Upper lobe of left lung (tissue), 6 donors: ENCODE measurements at regions not wholly inside any gene's neighbourhood (a gene's known extent, or its start where the extent isn't known, plus 50 kb on each side); places are given as distances from the start of the nearest gene placed in this dataset.
A peak's percentile ranks its signal among the peaks of the same experiment; 100 is the strongest.

Source experiments
- ATAC-seq, 2 donors: fragments of 200-7000 bp; cut with Tn5 transposase; one replicate each; pipeline ENCODE4 v1.9.1; 2022; ENCODE audit warnings: mild to moderate bottlenecking in 2 of 2, moderate library complexity in 2 of 2; ENCODE audit not compliant: low FRiP score in 2 of 2
- DNase-seq, 2 donors: peaks; one replicate each; pipeline ENCODE4 v3.0.0-alpha.2; 2019 to 2020
- H3K27ac ChIP-seq, 4 donors: fragments of 200-600 bp; sonication (generic); one replicate each; pipeline ENCODE4 v1.5.1; 2016 to 2019
- H3K27me3 ChIP-seq, 4 donors: fragments of 200-600 bp; sonication (generic); one replicate each; pipeline ENCODE4 v1.5.1; 2017 to 2019
- H3K36me3 ChIP-seq, 4 donors: fragments of 200-600 bp; sonication (generic); one replicate each; pipeline ENCODE4 v1.5.1; 2016 to 2019
- H3K4me1 ChIP-seq, 4 donors: fragments of 200-600 bp; sonication (generic); one replicate each; pipeline ENCODE4 v1.5.1; 2018 to 2019
- H3K4me3 ChIP-seq, 4 donors: fragments of 200-600 bp; sonication (generic); one replicate each; pipeline ENCODE4 v1.5.1; 2017 to 2019; ENCODE audit warnings: mild to moderate bottlenecking in 2 of 4, moderate library complexity in 1 of 4
- H3K9me3 ChIP-seq, 4 donors: fragments of 200-600 bp; sonication (generic); one replicate each; pipeline ENCODE4 v1.5.1; 2018 to 2019
- CTCF ChIP-seq, 6 experiments: fragments of 450-650 bp in 4 of 6; fragments of 200-600 bp in 2 of 6; sonication (generic) in 2 of 6; IDR thresholded peaks; one replicate each; pipeline ENCODE4 v1.5.1; 2016 to 2019; ENCODE audit warnings: antibody characterized with exemption in 6 of 6
- EP300 ChIP-seq, 4 donors: sonication (generic); formaldehyde crosslinking; IDR thresholded peaks; one replicate each; pipeline ENCODE4 v1.5.1; 2017; ENCODE audit warnings: antibody characterized with exemption in 4 of 4, control low read depth in 2 of 4
- POLR2A ChIP-seq, 4 donors: fragments of 450-650 bp; IDR thresholded peaks; one replicate each; pipeline ENCODE4 v1.5.1; 2016 to 2017; ENCODE audit warnings: antibody characterized with exemption in 4 of 4, mild to moderate bottlenecking in 2 of 4
- POLR2AphosphoS5 ChIP-seq, 2 donors: sonication (generic); formaldehyde crosslinking; IDR thresholded peaks; one replicate each; pipeline ENCODE4 v1.5.1; 2017; ENCODE audit warnings: antibody characterized with exemption in 2 of 2
- WGBS, 2 donors: methylation state at CpG; one replicate each; pipeline ENCODE4 v1.1.5; 2017 to 2018; 5-methylcytosine and 5-hydroxymethylcytosine counted together
- donor health status: DM: no; HTN: no; CAD: no; lungs with moderate emphysema.
- donor health status: DM: no; HTN: yes; CAD: no; lungs with severe emphysema.

DNA sequence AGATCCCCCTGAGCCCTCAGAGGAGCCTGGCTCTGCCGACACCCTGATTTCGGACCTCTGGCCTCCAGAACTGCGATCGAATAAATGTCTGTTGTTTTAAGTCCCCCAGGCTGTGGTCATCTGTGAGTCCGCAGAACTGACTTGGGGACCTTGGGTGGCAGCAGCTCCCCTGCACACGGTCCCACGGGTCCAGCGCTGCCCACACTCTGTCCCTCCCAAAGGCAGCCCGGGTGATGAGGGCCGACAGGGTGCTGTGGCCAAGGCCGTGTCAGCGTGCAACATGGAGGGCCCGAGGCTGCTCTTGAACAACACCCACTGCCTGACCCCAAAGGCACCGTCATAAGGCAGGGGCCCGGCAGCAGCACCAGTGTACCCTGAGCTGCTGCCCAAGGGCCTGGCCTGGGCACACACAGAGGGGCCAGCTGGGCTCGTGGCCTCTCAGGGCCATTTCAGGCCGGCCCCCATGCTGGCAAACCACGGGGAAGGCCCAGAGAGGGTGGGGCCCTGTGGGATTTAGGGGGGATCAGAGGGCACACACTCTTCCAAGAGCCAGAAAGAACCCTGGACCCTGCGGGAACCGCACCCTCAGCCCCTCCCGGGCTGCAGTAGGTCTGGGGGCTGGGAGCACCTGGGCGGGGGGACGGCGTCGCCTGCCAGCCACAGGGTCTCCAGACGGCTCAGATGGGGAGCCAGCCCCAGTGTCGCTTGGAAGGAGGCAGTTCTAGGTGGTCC, 77.1 kb upstream of the PRR5 start:
- H3K4me3 ChIP-seq, result no peak overlapping the region
- H3K4me1 ChIP-seq, result peaks cover 0 to 12% (median 4%) of the 10 kb centered on the region in 4 donors
- H3K27me3 ChIP-seq, result peaks cover 0 to 14% (median 4%) of the 10 kb centered on the region in 4 donors
- no peaks in the 10 kb centered on the region for H3K36me3 ChIP-seq
- WGBS, 2 donors, result 76 to 88% methylated on average over 4 to 27 of the region's 27 CpGs
- H3K27ac ChIP-seq, result no peak overlapping the region
- ATAC-seq (no peak), DNase-seq (peak in 1 of 2 donors; percentile 69)
- no peaks in the 10 kb centered on the region for H3K9me3 ChIP-seq
- TF ChIP-seq CTCF (IDR thresholded peaks at IDR 0.05) (no peak), POLR2AphosphoS5 (IDR thresholded peaks at IDR 0.05) (no peak), POLR2A (IDR thresholded peaks at IDR 0.05) (no peak), EP300 (IDR thresholded peaks at IDR 0.05) (no peak)

DNA sequence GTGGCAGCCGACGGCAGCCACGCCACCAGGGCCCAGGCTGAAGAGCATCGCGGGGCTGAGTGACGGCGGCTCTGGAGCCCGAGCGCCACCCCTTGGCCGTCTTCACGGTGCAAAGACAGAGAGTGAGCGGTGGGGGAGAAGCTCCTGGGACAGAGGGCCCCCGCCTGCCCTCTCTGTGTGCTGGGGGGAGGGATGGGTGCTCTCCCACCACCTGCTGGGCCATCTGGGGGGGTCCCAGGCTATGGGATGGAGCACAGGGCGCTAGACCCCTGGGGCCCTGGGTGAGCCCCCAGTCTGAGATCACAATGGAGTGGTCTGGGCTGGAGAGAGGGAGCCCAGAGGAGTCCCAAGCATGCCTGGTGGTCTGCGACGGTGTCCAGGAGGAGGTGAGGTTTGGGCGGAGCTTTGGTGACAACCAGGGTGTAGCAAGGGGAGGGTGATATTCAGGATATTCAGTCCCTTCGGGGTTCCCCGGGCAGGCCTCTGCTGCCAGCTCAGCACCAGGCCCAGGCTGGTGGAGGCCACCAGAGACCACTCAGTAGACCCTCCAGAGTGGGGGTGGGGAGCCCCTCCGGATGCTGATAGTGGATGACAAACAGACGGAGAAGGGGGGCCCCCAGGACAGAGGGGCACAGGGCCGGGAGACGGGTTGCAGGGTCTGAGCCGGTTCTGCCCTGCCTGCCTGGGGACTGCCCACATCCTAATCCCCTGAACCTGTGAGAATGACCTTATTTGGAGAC, 78.1 kb upstream of the PRR5 start:
- H3K27me3 ChIP-seq, result peaks cover 0 to 15% (median 5%) of the 10 kb centered on the region in 4 donors
- no peak for ATAC-seq
- H3K4me1 ChIP-seq, result peaks cover 0 to 13% (median 5%) of the 10 kb centered on the region in 4 donors
- no peak overlapping the region for H3K27ac ChIP-seq
- DNase-seq, result no peak
- no peak for TF ChIP-seq EP300 (IDR thresholded peaks at IDR 0.05)
- no peak for TF ChIP-seq POLR2AphosphoS5 (IDR thresholded peaks at IDR 0.05)
- no peak for TF ChIP-seq POLR2A (IDR thresholded peaks at IDR 0.05)
- no peak for TF ChIP-seq CTCF (IDR thresholded peaks at IDR 0.05)
- H3K36me3 ChIP-seq, result no peaks in the 10 kb centered on the region
- H3K4me3 ChIP-seq, result no peak overlapping the region
- no peaks in the 10 kb centered on the region for H3K9me3 ChIP-seq
- 55 to 68% methylated on average over 11 to 24 of the region's 24 CpGs for WGBS, 2 donors

DNA sequence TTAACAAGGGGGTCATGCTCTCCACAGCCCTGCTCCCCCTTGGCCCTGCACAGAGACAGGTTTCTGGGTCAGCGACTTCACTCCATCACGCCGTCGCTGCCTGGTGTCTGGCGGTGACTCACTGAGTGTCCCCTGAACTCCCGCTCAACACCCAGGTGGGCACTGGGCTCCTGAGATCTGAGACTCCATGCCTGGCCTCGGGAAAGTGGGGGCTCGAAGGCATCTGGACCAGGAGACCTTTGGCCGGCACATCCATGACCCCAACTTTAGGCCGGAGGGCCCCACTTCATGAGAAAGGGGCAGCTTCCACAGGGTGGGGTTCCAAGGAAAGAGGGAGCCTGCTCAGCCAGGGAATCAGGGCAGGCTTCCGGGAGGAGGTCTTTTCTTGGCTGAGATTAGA, 79.3 kb upstream of the PRR5 start:
- no peak for DNase-seq
- 79 to 83% methylated on average over 10 to 11 of the region's 11 CpGs for WGBS, 2 donors
- no peak for ATAC-seq

DNA sequence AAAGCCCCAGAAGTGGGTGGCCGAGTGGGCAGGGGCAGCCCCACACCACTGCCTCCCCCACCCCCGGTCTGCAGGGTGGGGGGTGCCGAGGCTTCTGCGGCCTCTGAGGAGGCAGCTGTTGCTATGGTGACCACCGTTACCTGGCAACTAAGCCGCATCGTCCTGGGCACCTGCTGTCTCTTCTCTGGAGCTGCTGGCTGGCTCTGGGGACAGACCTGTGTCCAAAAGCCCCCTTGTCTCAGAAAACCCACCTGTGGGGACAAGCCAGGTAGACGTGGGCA, 79.9 kb upstream of the PRR5 start:
- Histone ChIP-seq H3K27me3 (peaks cover 0 to 15% (median 5%) of the 10 kb centered on the region in 4 donors), H3K4me3 (no peak overlapping the region), H3K36me3 (no peaks in the 10 kb centered on the region), H3K9me3 (no peaks in the 10 kb centered on the region), H3K4me1 (peaks cover 0 to 13% (median 5%) of the 10 kb centered on the region in 4 donors), H3K27ac (no peak overlapping the region)
- 45 to 50% methylated on average over 2 to 8 of the region's 8 CpGs for WGBS, 2 donors
- no peak for TF ChIP-seq EP300 (IDR thresholded peaks at IDR 0.05)
- TF ChIP-seq POLR2AphosphoS5 (IDR thresholded peaks at IDR 0.05), result no peak
- no peak for TF ChIP-seq CTCF (IDR thresholded peaks at IDR 0.05)
- DNase-seq (no peak), ATAC-seq (no peak)

More for the DNA sequence above, 79.3 kb upstream of the PRR5 start:
- peaks cover 0 to 13% (median 5%) of the 10 kb centered on the region in 4 donors for H3K4me1 ChIP-seq
- H3K27ac ChIP-seq, result no peak overlapping the region
- H3K4me3 ChIP-seq, result no peak overlapping the region
- peaks cover 0 to 15% (median 5%) of the 10 kb centered on the region in 4 donors for H3K27me3 ChIP-seq
- TF ChIP-seq POLR2AphosphoS5 (IDR thresholded peaks at IDR 0.05), result no peak
- no peaks in the 10 kb centered on the region for H3K9me3 ChIP-seq
- no peaks in the 10 kb centered on the region for H3K36me3 ChIP-seq

GRCh38 chr22:44621401-44622146, 80.4 kb upstream of the PRR5 start:
- H3K36me3 ChIP-seq, result no peaks in the 10 kb centered on the region
- ATAC-seq, result no peak
- peaks cover 0 to 15% (median 5%) of the 10 kb centered on the region in 4 donors for H3K27me3 ChIP-seq
- no peak overlapping the region for H3K4me3 ChIP-seq
- H3K4me1 ChIP-seq, result peaks cover 0 to 13% (median 5%) of the 10 kb centered on the region in 4 donors
- no peaks in the 10 kb centered on the region for H3K9me3 ChIP-seq
- 84 to 86% methylated on average over 18 to 20 of the region's 21 CpGs for WGBS, 2 donors
- H3K27ac ChIP-seq, result no peak overlapping the region
- TF ChIP-seq EP300 (IDR thresholded peaks at IDR 0.05), result no peak
- TF ChIP-seq CTCF (IDR thresholded peaks at IDR 0.05), result no peak
- TF ChIP-seq POLR2A (IDR thresholded peaks at IDR 0.05), result no peak
- no peak for TF ChIP-seq POLR2AphosphoS5 (IDR thresholded peaks at IDR 0.05)
- no peak for DNase-seq
